ENCODE measurements at regions not wholly inside any gene's neighbourhood (a gene's known extent, or its start where the extent isn't known, plus 50 kb on each side); places are given as distances from the start of the nearest gene placed in this dataset.

DNA sequence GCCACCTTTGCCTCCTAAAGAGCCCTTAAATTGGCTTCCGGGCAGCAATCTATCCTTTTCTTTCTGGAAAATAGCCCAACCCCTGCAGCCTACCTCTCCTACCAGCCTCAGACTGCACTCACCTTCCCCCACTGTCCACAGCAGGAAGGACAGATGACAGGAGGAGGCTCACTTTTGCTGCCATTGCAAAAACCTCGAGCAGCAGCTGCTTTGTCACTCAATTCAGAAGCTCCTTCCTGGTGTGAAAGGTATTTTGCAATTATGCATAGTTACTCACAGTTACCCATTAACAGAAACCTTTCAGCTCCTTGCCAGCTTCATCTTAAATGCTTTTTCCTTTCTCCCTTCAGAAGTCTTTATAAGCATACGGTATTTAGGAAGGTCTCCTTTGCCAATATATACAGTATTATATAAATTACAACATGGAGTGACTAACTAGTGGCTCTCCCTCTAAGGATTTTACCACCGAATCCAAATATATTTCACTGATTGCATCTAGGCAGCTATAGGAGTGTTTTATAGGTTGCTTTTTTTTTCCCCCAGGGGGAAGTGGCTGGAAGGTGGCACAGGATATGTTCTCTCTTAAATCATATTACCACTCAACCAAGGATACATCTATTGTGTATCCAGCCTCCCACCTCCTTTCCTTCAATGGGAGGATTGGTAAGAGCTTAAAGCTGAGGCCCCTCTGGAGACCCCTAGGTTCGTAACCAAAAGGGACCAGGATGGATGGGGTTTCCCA, 142.1 kb upstream of the IPO9 start:
- no peak for DNase-seq (ENCODE audit: low spot score)

DNA sequence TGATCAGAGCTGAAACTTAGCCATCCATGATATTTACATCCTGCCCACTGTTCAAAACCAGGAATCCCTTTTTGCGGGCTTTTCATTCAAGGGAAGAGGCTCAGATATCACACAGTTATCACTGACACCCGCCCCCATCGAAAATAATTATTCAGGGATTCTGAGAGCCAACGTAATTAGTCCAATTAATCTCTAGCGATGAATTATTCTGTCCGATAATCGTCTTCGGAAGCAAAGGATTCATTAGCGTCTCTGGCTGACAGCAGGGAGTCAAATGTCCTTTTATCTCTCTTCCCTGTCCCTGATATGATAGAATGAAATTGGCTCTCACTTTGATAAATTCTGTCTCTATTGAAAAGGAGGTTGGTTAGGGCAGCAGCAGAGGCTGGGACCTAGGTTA, 140.4 kb upstream of the IPO9 start:
- DNase-seq (ENCODE audit: low spot score): no peak

DNA sequence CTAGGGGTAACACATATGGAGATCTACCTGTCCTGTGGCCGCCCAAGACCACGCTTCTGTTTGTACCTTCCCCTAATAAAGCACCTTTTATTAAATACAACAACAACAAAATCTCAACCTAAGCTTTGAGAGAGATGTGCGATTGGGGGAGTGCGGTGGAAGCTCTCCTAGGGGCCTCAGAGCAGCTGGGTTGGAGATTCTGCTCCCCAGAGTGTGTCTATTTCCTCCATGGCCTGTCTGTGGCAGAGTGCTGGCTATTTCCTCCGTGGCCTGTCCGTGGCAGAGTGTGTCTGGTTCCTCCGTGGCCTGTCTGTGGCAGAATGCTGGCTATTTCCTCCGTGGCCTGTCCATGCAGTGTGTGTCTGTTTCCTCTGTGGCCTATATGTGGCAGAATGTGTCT, 139.3 kb upstream of the IPO9 start:
- no peak for DNase-seq (ENCODE audit: low spot score)

DNA sequence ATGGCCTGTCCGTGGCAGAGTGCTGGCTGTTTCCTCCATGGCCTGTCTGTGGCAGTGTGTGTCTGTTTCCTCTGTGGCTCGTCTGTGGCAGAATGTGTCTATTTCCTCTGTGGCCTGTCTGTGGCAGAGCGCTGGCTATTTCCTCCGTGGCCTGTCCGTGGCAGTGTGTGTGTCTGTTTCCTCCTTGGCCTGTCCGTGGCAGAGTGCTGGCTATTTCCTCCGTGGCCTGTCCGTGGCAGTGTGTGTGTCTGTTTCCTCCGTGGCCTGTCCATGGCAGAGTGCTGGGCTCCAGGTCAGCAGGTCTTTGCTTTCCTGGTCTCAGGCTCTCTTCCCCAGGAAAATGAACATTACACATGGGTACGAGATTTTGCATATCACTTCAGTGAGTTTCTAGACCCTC, 138.4 kb upstream of the IPO9 start:
- no peak for DNase-seq (ENCODE audit: low spot score)

DNA sequence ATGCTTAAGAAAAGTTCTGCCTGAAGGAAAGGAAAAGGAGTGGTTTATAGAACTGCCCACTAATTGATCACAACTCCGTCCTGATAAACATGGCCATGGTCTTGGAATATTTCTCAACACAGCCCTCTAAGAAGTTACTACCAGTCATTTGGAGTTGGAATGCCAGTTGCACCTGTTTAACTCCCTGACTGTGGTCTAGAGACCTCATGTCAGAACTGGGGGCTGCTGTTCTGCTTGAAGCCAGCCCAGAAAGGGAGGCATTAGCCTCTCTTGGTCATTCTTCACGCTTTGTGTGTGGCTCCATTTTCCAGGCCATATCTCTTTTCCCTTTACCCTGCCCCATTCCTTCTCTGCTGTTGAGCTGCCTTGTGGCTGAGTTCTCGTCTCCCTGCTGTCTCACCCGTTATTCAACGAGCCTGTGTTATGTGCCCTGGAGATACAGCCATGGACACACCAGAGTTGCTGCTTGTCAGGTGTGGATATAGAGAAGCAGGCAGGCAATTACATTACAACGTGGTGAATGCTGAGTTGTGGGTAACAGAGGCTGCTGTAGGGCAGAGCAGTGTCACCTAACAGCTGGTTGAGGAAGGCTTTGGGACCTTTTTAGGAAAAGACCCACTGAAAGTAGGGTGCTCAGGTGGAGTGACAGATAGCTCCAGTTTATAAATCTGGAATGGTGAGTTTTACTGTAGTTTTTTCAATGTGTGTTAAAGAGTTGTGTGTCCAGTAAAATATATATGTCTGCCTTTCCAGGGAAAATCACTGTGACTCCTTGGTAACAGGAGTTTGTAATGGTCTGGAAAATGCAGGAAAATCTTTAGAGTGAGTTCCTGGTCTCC, 137.0 kb upstream of the IPO9 start:
- DNase-seq (ENCODE audit: low spot score): no peak

DNA sequence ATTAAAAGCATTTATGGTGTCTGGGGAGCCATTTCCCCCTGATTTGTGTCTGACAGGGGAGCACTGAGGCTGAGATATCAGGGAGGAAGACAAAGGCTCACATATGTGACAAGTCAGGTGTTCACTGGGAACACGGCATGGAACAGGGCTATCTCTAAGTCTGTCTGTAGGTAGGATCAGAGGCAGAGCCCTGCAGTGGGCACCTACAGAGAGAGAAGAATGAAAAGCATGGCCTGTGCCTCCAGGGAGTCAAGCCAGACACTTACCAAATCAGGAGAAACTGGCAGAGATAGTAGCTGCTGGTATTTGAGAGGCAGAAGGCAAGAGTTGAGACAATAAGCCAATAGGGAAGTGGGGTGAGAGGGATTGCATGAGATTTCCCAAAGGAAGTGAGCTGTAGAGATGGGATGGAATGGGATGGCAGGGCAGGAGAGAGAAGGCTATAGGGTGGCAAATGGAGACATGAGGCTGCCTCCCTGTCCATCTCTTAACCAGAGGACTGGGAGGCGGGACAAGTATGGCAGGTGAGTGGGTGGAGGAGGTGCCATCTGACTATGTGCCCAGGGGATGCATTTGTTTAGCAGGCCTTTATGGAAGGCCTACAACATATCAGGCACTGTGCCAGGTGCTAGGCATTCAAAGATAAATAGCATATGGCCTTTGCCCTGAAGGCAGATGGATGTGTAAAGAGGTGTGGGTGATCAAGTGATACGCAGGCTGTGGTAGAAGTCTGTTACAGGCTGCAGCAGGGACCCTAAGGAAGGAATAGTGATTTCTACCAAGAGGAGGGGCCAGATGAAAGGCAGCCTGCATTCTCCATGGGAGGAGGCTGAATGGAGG, 136.2 kb upstream of the IPO9 start:
- no peak for DNase-seq (ENCODE audit: low spot score)

DNA sequence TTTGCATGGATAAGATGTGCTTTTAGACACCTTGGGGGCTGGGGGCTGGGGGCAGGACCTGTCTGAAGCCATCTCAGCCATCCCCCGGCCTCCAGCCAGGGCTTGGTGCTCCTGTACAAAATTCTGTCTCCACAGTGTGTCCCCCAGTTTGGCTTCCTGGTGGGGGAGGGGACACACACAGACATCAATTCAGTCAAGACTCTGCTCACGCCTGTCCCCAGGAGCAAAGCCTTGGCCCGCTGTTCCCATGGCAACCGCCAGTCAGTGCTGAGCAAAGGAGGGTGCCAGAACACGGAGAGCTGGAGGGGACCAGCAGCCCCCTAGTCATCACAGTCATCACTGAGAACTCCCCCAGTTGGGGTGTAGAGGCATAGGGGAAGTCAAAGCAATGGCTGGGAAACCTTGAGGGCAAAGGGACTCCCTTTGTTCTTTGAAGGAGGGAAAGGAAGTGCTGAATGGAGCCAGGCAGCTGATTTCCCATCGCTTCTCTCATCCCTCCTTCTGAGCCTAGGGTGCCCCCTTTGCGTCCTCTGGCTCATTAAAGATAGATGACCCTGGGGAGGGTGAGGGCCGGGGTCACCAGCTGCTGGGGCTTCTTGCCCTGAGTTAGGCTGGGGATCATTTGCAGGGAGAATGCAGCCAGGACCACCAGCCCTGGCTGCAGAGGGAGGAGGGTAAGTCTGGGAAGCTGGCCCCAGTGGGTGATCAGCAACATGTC, 134.9 kb upstream of the IPO9 start:
- no peak for DNase-seq (ENCODE audit: low spot score)

DNA sequence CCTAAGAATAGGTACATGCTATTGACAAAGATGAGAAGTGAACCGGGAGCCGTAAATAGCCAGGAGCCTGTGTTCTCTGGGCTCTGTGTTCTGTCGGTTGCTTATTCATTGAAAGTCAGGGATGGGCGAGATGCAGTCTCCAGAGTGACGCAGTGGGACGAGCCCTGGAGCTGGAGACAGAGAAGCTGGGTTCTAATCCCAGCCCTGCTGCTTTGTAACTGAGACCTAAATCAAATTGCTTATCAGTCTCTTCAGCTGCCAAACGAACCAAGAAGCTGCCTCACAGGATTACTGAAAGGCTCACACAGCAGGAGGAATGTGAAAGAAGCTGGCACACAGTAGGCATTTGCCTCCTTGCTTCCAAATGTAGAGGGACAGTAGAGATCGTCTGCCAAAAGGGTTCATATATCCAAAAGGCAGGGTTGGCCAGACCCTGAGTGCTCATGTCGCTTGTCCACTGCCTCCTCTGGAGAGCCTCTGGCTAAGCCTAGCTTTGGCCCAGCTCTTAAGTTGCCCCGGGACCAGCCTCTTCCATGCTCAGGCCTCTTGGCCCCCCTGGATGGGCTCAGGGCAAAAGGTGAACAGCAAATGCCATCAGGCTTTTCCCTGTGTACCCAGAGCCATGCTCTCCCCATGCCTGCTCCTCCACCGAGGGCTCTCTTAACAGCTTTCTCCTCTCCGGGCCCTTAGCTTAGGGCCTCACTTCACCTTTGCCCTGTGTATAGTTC, 134.2 kb upstream of the IPO9 start:
- no peak for DNase-seq (ENCODE audit: low spot score)

DNA sequence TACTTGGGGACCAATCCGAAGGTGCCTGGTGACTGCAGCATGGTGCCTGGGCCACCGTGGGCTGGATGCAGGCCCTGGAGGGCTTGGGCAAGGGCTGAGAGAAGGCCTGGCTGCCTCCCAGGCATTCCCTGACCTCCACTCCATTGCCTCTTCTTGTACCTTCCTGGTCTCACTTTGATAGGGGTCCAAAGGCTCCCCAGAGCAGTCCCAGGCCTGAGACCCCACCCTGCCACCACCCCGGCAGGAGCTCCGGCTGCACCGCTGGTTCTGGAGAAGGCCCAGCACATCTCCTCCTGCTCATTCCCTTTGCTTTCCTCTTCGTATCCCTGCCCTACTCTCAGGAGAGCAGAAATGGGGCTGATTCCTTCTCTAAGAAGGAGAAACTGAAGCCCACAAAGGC, 133.3 kb upstream of the IPO9 start:
- DNase-seq (ENCODE audit: low spot score): no peak

DNA sequence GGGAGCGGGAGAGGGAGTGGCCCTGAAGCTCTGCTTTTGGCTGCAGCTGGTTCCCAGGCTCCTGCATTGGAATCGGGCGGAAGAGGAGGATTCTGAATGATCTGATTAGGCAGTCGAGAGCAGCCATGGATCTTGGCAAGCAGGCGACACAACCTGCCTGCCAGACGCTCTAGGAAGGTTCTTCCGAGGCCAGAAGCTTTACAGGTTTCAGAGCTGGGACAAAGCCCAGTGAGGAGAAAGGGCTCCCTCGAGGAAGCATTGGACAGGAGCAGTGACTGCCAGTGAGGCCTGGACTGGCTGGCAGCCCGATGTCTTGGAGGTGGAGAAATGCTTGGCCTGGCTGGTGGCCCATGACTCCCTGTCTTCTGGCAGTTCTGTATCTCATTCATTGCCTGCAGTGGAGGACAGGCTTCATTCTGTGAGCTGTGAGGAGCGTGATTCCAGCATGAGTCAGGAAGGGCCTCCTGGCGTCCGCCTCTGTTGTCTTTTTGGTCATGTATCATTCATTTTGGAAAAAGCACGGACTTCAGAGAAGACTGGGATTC, 132.7 kb upstream of the IPO9 start:
- DNase-seq (ENCODE audit: low spot score): no peak

DNA sequence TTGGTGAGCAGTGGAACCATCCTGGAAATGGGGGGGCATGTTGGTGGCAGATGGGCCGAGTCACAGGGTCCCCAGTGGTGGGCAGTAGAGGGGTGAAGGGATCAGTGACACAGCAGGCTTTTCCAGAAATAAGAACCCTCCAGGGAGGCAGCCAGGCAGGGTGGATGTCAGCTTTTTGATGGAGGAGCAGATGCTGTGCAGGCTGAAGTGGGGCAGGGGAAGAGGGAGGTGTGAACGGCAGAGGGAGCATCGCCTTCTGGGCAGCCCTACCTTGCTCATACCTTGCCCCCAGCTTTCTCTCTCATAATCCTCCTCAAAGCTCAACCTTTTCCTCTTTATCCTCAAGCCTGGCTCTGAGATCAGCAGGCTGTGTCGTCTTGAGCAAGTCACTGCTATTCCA, 131.8 kb upstream of the IPO9 start:
- DNase-seq (ENCODE audit: low spot score): no peak

DNA sequence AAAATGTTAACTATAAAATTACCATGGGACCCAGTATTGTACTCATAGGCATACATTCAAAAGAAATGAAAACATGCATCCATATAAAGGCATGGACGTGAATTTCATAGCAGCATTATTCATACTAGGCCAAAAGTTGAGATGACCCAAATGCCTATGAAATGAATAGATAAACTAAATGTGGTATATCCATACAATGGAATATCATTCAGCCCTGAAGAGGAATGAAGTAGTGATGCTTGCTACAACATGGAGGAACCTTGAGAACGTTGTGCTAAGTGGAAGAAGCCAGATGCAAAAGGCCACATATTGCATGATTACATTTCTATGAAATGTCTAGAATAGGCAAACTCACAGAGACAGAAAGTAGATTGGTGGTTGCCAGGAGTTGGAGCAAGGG, 127.1 kb upstream of the IPO9 start:
- no peak for DNase-seq (ENCODE audit: low spot score)

DNA sequence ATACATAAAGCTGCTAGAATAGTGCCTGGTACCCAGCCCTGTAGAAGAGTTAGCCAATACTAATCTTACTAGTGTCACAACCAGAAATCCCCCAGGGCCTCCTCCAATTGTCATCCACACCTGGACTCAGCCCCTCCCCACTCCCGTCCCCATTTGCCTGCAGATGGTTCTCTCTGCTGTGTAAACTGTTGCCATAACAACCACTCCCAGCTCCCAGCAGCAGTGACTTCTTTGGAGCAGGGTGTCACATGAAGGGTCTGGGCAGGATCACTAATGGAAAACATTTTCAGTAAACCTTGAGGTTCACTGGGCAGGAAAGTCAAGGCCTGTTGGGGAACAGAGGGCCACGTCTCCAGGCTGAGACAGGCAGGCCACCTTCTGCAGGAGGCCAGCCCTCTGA, 126.0 kb upstream of the IPO9 start:
- no peak for DNase-seq (ENCODE audit: low spot score)

DNA sequence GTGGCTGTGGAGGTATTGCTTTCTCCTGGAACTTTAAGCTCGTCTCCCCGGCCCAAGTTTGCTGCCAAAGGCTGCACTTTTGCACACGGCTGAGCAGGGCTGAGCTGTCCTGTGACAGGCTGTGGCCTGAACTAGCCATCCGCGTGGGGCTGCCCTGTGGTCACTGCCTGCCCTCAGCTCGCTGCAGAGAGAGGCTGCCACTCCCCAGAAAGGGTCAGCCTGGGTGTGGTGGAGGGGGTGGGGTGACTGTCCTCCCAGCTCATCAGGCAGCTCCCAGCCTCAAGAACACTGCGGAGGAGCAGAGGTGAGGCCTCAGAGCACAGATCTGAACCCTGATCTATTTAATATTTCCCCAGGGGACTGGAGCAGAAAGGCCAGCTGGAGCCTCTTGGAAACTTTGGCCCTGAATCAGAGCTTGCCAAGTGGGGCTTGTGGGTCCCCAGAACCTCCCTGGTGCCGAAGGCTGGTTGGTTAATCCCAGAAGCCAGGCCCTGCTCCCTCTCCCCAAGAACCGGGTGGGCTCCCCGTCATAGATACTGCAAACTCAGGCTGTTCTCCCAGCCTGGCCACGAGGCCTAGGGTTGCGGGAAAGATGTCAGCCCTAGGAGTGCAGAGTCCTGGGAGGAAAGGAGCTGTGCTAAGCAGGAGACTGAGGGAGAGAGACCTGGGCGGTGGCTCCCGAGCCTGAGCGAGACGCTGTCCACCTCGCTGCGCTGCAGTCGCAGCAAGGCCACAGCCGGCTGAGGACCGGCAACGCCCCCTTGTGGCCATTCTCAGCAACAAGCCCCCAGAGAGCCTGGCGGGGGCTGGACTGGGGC, 125.1 kb upstream of the IPO9 start:
- DNase-seq (ENCODE audit: low spot score): peak; percentile 47

DNA sequence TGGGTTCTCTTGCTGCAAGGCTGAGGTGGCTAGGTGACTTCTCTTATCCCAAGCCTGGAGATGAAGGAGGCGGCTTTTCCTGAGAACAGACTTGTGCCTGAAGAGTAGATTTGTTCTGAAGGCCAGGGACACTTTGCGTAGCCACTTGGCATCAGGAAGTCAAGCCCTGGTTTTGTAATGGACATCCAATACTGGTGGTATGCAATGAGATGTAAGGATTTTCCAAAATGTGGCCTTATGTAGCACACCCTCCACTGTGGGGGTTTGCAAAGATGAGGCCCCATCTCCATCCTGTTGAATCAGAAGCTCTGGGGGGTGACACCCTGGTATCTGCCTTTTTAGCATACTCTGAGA, 124.5 kb upstream of the IPO9 start:
- no peak for DNase-seq (ENCODE audit: low spot score)

DNA sequence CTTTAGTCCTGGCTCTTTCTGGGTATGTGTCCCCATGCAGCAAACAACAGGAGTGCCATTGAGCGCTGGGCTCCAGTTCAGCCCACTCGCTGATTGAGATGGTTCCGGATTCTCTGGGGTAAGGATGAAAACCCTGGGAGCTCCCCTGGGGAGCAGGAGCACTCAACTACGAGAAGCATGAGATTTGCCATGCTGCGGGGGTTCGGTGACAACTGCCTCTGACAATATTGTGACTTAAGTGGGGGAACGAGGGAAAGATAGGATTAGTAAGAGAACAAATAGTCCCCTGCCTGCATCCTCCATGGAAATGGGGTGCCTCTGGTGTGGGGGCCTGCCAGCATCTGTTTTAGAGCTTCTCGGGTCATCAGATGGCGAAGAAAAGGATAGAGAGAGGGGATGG, 123.6 kb upstream of the IPO9 start:
- no peak for DNase-seq (ENCODE audit: low spot score)

DNA sequence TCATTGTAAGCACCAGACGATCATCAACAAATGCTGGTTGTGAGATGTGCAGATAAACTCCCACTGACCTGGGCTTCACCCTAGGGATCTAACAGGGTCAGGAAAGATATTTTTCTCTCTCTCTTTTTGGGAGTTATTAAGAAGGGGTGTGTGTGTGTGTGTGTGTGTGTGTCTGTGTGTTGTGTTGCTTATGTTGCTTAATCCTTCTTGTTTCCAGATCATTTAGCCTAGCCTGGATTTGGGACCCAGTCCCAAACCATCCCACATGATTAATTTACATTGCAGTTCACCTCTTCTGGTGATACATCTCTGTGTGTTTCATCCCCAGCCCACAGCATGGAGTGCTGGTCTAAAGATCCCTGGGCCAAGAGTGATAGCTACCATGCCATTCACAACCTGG, 122.8 kb upstream of the IPO9 start:
- no peak for DNase-seq (ENCODE audit: low spot score)

DNA sequence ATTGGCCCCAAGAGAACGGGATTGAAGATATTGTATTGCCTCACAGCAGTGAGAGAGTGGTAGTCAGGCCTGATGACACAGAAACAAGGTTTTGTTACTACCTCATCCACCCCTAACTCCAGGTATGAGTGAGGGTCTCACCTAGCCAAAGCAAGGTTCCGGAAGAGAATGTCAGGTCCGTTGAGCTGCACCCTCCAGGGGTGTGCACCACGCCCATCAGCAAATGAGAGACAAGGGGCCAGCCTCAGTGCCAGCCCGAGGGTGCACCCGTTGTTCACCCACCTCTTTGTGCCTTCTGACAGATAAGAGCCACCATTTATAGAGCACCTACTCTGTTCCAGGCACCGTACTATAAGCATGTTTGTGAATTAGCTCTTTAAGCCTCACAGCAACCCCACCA, 121.9 kb upstream of the IPO9 start:
- no peak for DNase-seq (ENCODE audit: low spot score)

DNA sequence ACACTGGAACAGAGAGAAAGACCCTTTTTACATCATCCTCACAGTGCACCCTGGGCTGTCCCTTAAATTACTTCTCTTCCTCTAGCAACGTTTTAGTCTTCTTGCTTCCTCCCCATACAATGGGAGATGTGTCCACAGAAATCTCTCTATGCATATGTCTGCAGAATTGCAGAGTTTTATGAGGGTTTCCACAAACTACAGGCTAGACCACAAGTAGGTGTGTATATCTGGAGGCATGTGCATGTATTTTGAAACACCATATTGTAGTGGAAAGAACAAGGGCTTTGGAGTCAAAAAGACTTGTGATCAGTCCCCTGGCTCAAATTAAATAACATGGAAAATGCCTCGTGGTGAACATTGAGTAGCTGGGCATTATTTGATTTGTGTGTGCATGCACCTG, 121.3 kb upstream of the IPO9 start:
- DNase-seq (ENCODE audit: low spot score): no peak

DNA sequence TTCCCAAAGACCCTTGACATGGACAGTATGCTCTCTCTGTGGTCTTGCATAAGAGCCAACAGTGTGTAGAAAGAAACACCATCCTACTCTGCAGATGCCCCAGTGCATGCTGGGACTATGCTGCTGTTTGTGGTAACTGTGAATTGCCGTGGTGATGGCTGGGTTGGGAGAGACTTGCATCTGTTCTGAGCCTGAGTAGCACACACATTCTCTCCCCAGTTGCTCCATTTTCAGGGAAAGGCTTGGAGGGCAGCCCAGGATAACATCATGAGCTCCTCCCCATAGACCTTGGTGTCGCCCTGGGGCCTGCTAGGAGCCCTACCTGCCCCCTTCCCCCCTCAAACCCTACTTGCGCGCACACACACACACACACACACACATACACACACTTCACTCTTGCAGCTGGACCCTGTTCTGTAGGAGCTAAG, 120.9 kb upstream of the IPO9 start:
- no peak for DNase-seq (ENCODE audit: low spot score)
